ENCODE measurements at regions not wholly inside any gene's neighbourhood (a gene's known extent, or its start where the extent isn't known, plus 50 kb on each side); places are given as distances from the start of the nearest gene placed in this dataset.

GRCh38 chr9:1201901-1202300, 151.7 kb downstream of the DMRT2 start:
- no peak for DNase-seq

- DNase-seq: no peak
Observed at GRCh38 chr9:1202512-1203280, 152.5 kb downstream of the DMRT2 start.

GRCh38 chr9:1207686-1208085, 157.5 kb downstream of the DMRT2 start:
- DNase-seq: peak; percentile 9 to 51 (median 50)

GRCh38 chr9:1208157-1208556, 158.0 kb downstream of the DMRT2 start:
- DNase-seq: peak in 2 of 3 donors; percentile 28 to 60

- DNase-seq: no peak
Observed at GRCh38 chr9:1210954-1211353, 160.8 kb downstream of the DMRT2 start.

GRCh38 chr9:1216532-1216931, 166.4 kb downstream of the DMRT2 start:
- DNase-seq: peak in 1 of 3 donors; percentile 21

GRCh38 chr9:1217076-1217475, 166.9 kb downstream of the DMRT2 start:
- DNase-seq: no peak

GRCh38 chr9:1219284-1219683, 169.1 kb downstream of the DMRT2 start:
- no peak for DNase-seq

- DNase-seq: no peak
Observed at GRCh38 chr9:1221298-1221697, 171.1 kb downstream of the DMRT2 start.

- DNase-seq: peak in 1 of 3 donors; percentile 11
Observed at GRCh38 chr9:1222511-1222910, 172.4 kb downstream of the DMRT2 start.

GRCh38 chr9:1231998-1232919, 182.1 kb downstream of the DMRT2 start:
- peak in 2 of 3 donors; percentile 41 to 76 for DNase-seq

GRCh38 chr9:1233568-1233967, 183.4 kb downstream of the DMRT2 start:
- no peak for DNase-seq

GRCh38 chr9:1235650-1236049, 185.5 kb downstream of the DMRT2 start:
- DNase-seq: no peak

GRCh38 chr9:1236061-1236460, 185.9 kb downstream of the DMRT2 start:
- peak in 2 of 3 donors; percentile 30 to 69 for DNase-seq

- no peak for DNase-seq
Observed at GRCh38 chr9:1238407-1238806, 188.2 kb downstream of the DMRT2 start.

- DNase-seq: no peak
Observed at GRCh38 chr9:1248743-1249142, 198.6 kb downstream of the DMRT2 start.

- peak in 1 of 3 donors; percentile 47 for DNase-seq
Observed at GRCh38 chr9:1253064-1253979, 203.2 kb downstream of the DMRT2 start.

- peak in 2 of 3 donors; percentile 26 to 53 for DNase-seq
Observed at GRCh38 chr9:1254071-1254470, 203.9 kb downstream of the DMRT2 start.

GRCh38 chr9:1256178-1256577, 206.0 kb downstream of the DMRT2 start:
- DNase-seq: no peak

GRCh38 chr9:1261266-1261665, 211.1 kb downstream of the DMRT2 start:
- DNase-seq: peak in 2 of 3 donors; percentile 17 to 54
